ENCODE measurements at regions not wholly inside any gene's neighbourhood (a gene's known extent, or its start where the extent isn't known, plus 50 kb on each side); places are given as distances from the start of the nearest gene placed in this dataset.
"Not testable (repeated sequence)": the region's sequence is repeated elsewhere in the genome, so short reads cannot be mapped to it uniquely, and the experiment has no call there.

DNA sequence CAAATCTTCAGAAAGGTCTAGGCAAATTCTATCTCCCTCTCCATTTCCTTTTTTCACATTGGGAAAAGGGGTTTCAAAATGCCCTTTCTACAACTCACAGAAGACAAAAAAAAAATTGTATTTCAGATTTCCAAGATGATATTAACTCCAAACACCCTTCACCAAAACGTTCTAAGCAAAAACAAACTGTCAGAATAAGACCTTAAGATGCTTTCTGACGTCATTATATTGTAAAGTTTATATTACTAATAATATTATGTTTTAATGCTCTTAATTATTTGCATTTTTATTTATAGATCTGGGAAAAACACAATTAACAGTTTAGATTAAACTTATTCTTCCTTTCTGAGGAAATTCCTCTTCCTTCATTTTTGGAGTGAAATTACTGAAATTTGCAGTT lies 624.2 kb downstream of the GALC start:
- H3K27ac Mint-ChIP-seq, result no peak overlapping the region
- intact Hi-C loops (cut with DNase I, micrococcal nuclease), result no loop called here
- H3K27me3 Mint-ChIP-seq, result no peaks in the 10 kb centered on the region
- no peaks in the 10 kb centered on the region for H3K36me3 Mint-ChIP-seq (ENCODE audit: low read depth)
- H3K4me3 ChIP-seq (ENCODE audit: low read length), result no peak overlapping the region
- no peak overlapping the region for H3K27ac ChIP-seq (ENCODE audit: low read depth in 1 of 2, low read length in 2 of 2)
- H3K4me1 Mint-ChIP-seq (ENCODE audit: low read depth), result no peaks in the 10 kb centered on the region
- H3K4me1 ChIP-seq (ENCODE audit: insufficient read depth, low read length), result no peaks in the 10 kb centered on the region
- no peaks in the 10 kb centered on the region for H3K27me3 ChIP-seq (ENCODE audit: control insufficient read depth in 1 of 2, insufficient read depth in 2 of 2, low read length in 2 of 2)
- H3K4me3 Mint-ChIP-seq, result no peak overlapping the region
- CTCF ChIA-PET, result no interaction called here
- H3K9me3 Mint-ChIP-seq, result peaks cover 5% of the 10 kb centered on the region
- no peaks in the 10 kb centered on the region for H3K9me3 ChIP-seq (ENCODE audit: control insufficient read depth in 1 of 2, insufficient read depth in 1 of 2, low read length in 2 of 2)
- no peaks in the 10 kb centered on the region for H3K36me3 ChIP-seq (ENCODE audit: insufficient read depth, low read length)
- ATAC-seq (ENCODE audit: poor library complexity) (no peak), DNase-seq (no peak)
- POLR2A ChIA-PET, result no interaction called here
- TF ChIP-seq, protein P1, sequence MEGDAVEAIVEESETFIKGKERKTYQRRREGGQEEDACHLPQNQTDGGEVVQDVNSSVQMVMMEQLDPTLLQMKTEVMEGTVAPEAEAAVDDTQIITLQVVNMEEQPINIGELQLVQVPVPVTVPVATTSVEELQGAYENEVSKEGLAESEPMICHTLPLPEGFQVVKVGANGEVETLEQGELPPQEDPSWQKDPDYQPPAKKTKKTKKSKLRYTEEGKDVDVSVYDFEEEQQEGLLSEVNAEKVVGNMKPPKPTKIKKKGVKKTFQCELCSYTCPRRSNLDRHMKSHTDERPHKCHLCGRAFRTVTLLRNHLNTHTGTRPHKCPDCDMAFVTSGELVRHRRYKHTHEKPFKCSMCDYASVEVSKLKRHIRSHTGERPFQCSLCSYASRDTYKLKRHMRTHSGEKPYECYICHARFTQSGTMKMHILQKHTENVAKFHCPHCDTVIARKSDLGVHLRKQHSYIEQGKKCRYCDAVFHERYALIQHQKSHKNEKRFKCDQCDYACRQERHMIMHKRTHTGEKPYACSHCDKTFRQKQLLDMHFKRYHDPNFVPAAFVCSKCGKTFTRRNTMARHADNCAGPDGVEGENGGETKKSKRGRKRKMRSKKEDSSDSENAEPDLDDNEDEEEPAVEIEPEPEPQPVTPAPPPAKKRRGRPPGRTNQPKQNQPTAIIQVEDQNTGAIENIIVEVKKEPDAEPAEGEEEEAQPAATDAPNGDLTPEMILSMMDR (IDR thresholded peaks at IDR 0.05), result no peak

DNA sequence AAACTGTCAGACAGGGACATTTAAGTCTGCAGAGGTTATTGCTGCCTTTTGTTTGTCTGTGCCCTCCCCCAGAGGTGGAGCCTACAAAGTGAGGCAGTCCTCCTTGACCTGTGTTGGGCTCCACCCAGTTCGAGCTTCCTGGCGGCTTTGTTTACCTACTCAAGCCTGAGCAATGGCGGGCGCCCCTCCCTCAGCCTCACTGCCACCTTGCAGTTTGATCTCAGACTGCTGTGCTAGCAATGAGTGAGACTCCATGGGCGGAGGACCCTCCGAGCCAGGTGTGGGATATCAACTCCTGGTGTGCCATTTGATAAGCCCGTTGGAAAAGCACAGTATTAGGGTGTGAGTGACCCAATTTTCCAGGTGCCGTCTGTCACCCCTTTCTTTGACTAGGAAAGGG lies 632.7 kb downstream of the GALC start:
- H3K27ac Mint-ChIP-seq; H3K4me3 ChIP-seq (ENCODE audit: low read length); H3K4me1 Mint-ChIP-seq (ENCODE audit: low read depth); ATAC-seq (ENCODE audit: poor library complexity); H3K9me3 ChIP-seq (ENCODE audit: control insufficient read depth in 1 of 2, insufficient read depth in 1 of 2, low read length in 2 of 2); H3K36me3 ChIP-seq (ENCODE audit: insufficient read depth, low read length); CTCF ChIA-PET; H3K27ac ChIP-seq (ENCODE audit: low read depth in 1 of 2, low read length in 2 of 2); H3K27me3 Mint-ChIP-seq; H3K27me3 ChIP-seq (ENCODE audit: control insufficient read depth in 1 of 2, insufficient read depth in 2 of 2, low read length in 2 of 2); H3K36me3 Mint-ChIP-seq (ENCODE audit: low read depth); intact Hi-C loops (cut with DNase I, micrococcal nuclease); H3K9me3 Mint-ChIP-seq; H3K4me1 ChIP-seq (ENCODE audit: insufficient read depth, low read length); POLR2A ChIA-PET; DNase-seq; H3K4me3 Mint-ChIP-seq: not testable (repeated sequence)

DNA sequence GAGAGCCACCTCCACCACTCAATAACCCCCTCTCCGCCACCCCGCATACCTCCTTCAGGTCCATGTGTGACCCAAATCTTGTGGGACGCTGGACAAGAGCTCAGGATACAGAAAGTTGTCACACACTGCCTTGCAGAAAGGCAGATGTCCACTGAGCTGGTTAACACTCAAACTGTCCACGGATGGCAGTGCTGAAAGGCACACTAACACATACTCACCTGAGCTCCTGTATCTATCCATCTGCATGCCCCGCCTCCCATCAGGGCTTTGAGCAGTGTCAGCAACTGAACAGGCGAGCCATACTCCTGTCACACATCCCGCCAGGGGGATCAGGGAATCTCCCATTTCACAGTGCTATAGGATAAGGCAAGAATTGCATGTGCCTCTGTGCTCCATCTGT lies 642.0 kb downstream of the GALC start:
- no peaks in the 10 kb centered on the region for H3K36me3 Mint-ChIP-seq (ENCODE audit: low read depth)
- Histone ChIP-seq H3K36me3 (ENCODE audit: insufficient read depth, low read length) (no peaks in the 10 kb centered on the region), H3K4me3 (ENCODE audit: low read length) (no peak overlapping the region), H3K4me1 (ENCODE audit: insufficient read depth, low read length) (no peaks in the 10 kb centered on the region), H3K27ac (ENCODE audit: low read depth in 1 of 2, low read length in 2 of 2) (no peak overlapping the region), H3K27me3 (ENCODE audit: control insufficient read depth in 1 of 2, insufficient read depth in 2 of 2, low read length in 2 of 2) (no peaks in the 10 kb centered on the region), H3K9me3 (ENCODE audit: control insufficient read depth in 1 of 2, insufficient read depth in 1 of 2, low read length in 2 of 2) (peaks cover 0 to 4% of the 10 kb centered on the region in 2 experiments)
- H3K9me3 Mint-ChIP-seq, result no peaks in the 10 kb centered on the region
- DNase-seq, result no peak
- H3K27me3 Mint-ChIP-seq, result no peaks in the 10 kb centered on the region
- intact Hi-C loops (cut with DNase I, micrococcal nuclease), result no loop called here
- TF ChIP-seq, protein P1 (IDR thresholded peaks at IDR 0.05), result no peak
- ChIA-PET POLR2A (no interaction called here), CTCF (no interaction called here)
- ATAC-seq (ENCODE audit: poor library complexity), result no peak
- H3K4me1 Mint-ChIP-seq (ENCODE audit: low read depth), result no peaks in the 10 kb centered on the region
- no peak overlapping the region for H3K27ac Mint-ChIP-seq
- no peak overlapping the region for H3K4me3 Mint-ChIP-seq

DNA sequence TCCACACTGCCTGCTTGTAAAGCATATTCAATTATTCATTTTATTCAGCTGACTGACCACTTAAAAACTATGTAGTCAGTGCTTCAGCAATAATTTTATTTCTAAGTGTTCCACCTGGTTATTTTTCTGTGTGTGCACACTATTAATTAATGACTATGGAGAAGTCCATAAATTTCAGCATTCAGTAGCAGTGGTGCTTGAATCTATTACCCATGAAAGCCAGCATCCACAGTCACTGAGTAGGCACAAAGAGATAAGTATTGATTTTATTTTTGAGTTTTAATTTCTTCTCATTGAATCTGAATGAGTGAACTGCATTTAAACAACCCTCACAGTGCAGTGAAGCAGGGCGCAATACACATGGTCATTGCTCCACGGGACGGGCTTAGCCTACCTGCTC lies 643.1 kb downstream of the GALC start:
- DNase-seq, result no peak
- H3K4me1 ChIP-seq (ENCODE audit: insufficient read depth, low read length), result no peaks in the 10 kb centered on the region
- no peak overlapping the region for H3K4me3 Mint-ChIP-seq
- ChIA-PET POLR2A (no interaction called here), CTCF (no interaction called here)
- no peaks in the 10 kb centered on the region for H3K4me1 Mint-ChIP-seq (ENCODE audit: low read depth)
- no peaks in the 10 kb centered on the region for H3K9me3 Mint-ChIP-seq
- H3K27me3 Mint-ChIP-seq, result no peaks in the 10 kb centered on the region
- ATAC-seq (ENCODE audit: poor library complexity), result no peak
- H3K27ac ChIP-seq (ENCODE audit: low read depth in 1 of 2, low read length in 2 of 2), result no peak overlapping the region
- H3K4me3 ChIP-seq (ENCODE audit: low read length), result no peak overlapping the region
- no peaks in the 10 kb centered on the region for H3K36me3 ChIP-seq (ENCODE audit: insufficient read depth, low read length)
- H3K9me3 ChIP-seq (ENCODE audit: control insufficient read depth in 1 of 2, insufficient read depth in 1 of 2, low read length in 2 of 2), result peaks cover 0 to 4% of the 10 kb centered on the region in 2 experiments
- TF ChIP-seq, protein P1 (IDR thresholded peaks at IDR 0.05), result no peak
- H3K27ac Mint-ChIP-seq, result no peak overlapping the region
- H3K36me3 Mint-ChIP-seq (ENCODE audit: low read depth), result no peaks in the 10 kb centered on the region
- H3K27me3 ChIP-seq (ENCODE audit: control insufficient read depth in 1 of 2, insufficient read depth in 2 of 2, low read length in 2 of 2), result no peaks in the 10 kb centered on the region
- intact Hi-C loops (cut with DNase I, micrococcal nuclease), result no loop called here
